H9 (cell line): ENCODE measurements at regions not wholly inside any gene's neighbourhood (a gene's known extent, or its start where the extent isn't known, plus 50 kb on each side); places are given as distances from the start of the nearest gene placed in this dataset.

Experiments used
- DNase-seq: peaks from one replicate; pipeline ENCODE4 v3.0.0-alpha.2; 2017
- H2AFZ ChIP-seq: one replicate; pipeline ENCODE4 v1.6.1; 2013; ENCODE audit warnings: mild to moderate bottlenecking, low read length, control low read depth, moderate library complexity
- H2AK5ac ChIP-seq: 2 replicates; pipeline ENCODE4 v1.6.1; 2013; ENCODE audit warnings: low read length, control low read depth, mixed read lengths; ENCODE audit not compliant: insufficient read length
- H2BK120ac ChIP-seq: one replicate; pipeline ENCODE4 v1.6.1; 2013; ENCODE audit warnings: low read depth, mild to moderate bottlenecking, low read length, control low read depth, inconsistent platforms; ENCODE audit not compliant: poor library complexity, severe bottlenecking
- H2BK12ac ChIP-seq: 2 replicates; pipeline ENCODE4 v1.6.1; 2013; ENCODE audit warnings: low read length, control low read depth, mixed read lengths, low read depth; ENCODE audit not compliant: insufficient read length
- H2BK15ac ChIP-seq: 2 replicates; pipeline ENCODE4 v1.6.1; 2013; ENCODE audit warnings: low read depth, low read length, control low read depth
- H2BK20ac ChIP-seq: one replicate; pipeline ENCODE4 v1.6.1; 2013; ENCODE audit warnings: low read depth, mild to moderate bottlenecking, low read length, control low read depth, inconsistent platforms; ENCODE audit not compliant: poor library complexity, severe bottlenecking
- H2BK5ac ChIP-seq: 2 replicates; pipeline ENCODE4 v1.6.1; 2013; ENCODE audit warnings: low read length, control low read depth, mixed read lengths; ENCODE audit not compliant: insufficient read length
- H3K14ac ChIP-seq: 2 replicates; pipeline ENCODE4 v1.6.1; 2013; ENCODE audit warnings: low read length, control low read depth; ENCODE audit not compliant: insufficient read depth
- H3K18ac ChIP-seq: 2 replicates; pipeline ENCODE4 v1.6.1; 2013; ENCODE audit warnings: low read depth, mild to moderate bottlenecking, mixed read lengths, low read length, control low read depth; ENCODE audit not compliant: insufficient read length
- H3K23ac ChIP-seq: 2 replicates; pipeline ENCODE4 v1.6.1; 2013; ENCODE audit warnings: low read length, control low read depth, mixed read lengths, low read depth; ENCODE audit not compliant: insufficient read length
- H3K23me2 ChIP-seq: 2 replicates; pipeline ENCODE4 v1.6.1; 2013; ENCODE audit warnings: low read depth, mild to moderate bottlenecking, mixed read lengths, low read length, control low read depth; ENCODE audit not compliant: insufficient read length, poor library complexity, severe bottlenecking
- H3K27ac ChIP-seq: 2 replicates; pipeline ENCODE4 v1.5.1; 2013; ENCODE audit warnings: low read length, control low read depth, mixed read lengths, low read depth; ENCODE audit not compliant: insufficient read length
- H3K27me3 ChIP-seq: 2 replicates; pipeline ENCODE4 v1.6.1; 2013; ENCODE audit warnings: low read length, control low read depth, inconsistent platforms; ENCODE audit not compliant: insufficient read depth
- H3K4ac ChIP-seq: 2 replicates; pipeline ENCODE4 v1.6.1; 2013; ENCODE audit warnings: low read depth, mild to moderate bottlenecking, control low read depth, inconsistent platforms, low read length, moderate library complexity
- H3K4me1 ChIP-seq: 2 replicates; pipeline ENCODE4 v1.6.1; 2013; ENCODE audit warnings: low read length, control low read depth, inconsistent platforms; ENCODE audit not compliant: insufficient read depth
- H3K4me2 ChIP-seq: 2 replicates; pipeline ENCODE4 v1.6.1; 2013; ENCODE audit warnings: low read length, control low read depth, mixed read lengths; ENCODE audit not compliant: insufficient read length, insufficient read depth
- H3K56ac ChIP-seq: 2 replicates; pipeline ENCODE4 v1.6.1; 2013; ENCODE audit warnings: low read depth, mild to moderate bottlenecking, mixed read lengths, low read length, control low read depth; ENCODE audit not compliant: insufficient read length
- H3K79me1 ChIP-seq: 2 replicates; pipeline ENCODE4 v1.6.1; 2013; ENCODE audit warnings: low read depth, mild to moderate bottlenecking, moderate library complexity, low read length, control low read depth, inconsistent platforms; ENCODE audit not compliant: insufficient read depth, poor library complexity, severe bottlenecking
- H3K79me2 ChIP-seq: 2 replicates; pipeline ENCODE4 v1.6.1; 2013; ENCODE audit warnings: low read length, control low read depth, inconsistent platforms; ENCODE audit not compliant: insufficient read depth
- H3K9ac ChIP-seq: 2 replicates; pipeline ENCODE4 v1.6.1; 2013; ENCODE audit warnings: low read length, control low read depth, mixed read lengths; ENCODE audit not compliant: insufficient read length; ENCODE audit errors: extremely low read depth
- H3K9me3 ChIP-seq: one replicate; pipeline ENCODE4 v1.6.1; 2013; ENCODE audit warnings: low read depth, low read length, inconsistent platforms; ENCODE audit not compliant: control insufficient read depth
- H3T11ph ChIP-seq: one replicate; pipeline ENCODE4 v1.6.1; 2013; ENCODE audit warnings: mild to moderate bottlenecking, low read length, control low read depth, inconsistent platforms
- H4K20me1 ChIP-seq: one replicate; pipeline ENCODE4 v1.6.1; 2013; ENCODE audit not compliant: control insufficient read depth, insufficient read length, insufficient read depth
- H4K5ac ChIP-seq: 2 replicates; pipeline ENCODE4 v1.6.1; 2013; ENCODE audit warnings: low read depth, mild to moderate bottlenecking, mixed read lengths, low read length, control low read depth; ENCODE audit not compliant: insufficient read length
- H4K8ac ChIP-seq: replicated peaks from 2 replicates; pipeline ENCODE4 v1.6.1; 2013; ENCODE audit warnings: low read length, control low read depth, mixed read lengths, low read depth; ENCODE audit not compliant: insufficient read length
- H4K91ac ChIP-seq: 2 replicates; pipeline ENCODE4 v1.6.1; 2013; ENCODE audit warnings: low read depth, mild to moderate bottlenecking, moderate library complexity, mixed read lengths, low read length, control low read depth; ENCODE audit not compliant: insufficient read length
- H3K27ac Mint-ChIP-seq, 3 experiments: 2 replicates in 2 of 3; 3 replicates in 1 of 3; pipeline ENCODE4 v1.8.0; 2020 to 2021; ENCODE audit warnings: mixed read lengths in 3 of 3, mild to moderate bottlenecking in 1 of 3, moderate library complexity in 1 of 3
- H3K27me3 Mint-ChIP-seq: 2 replicates; pipeline ENCODE4 v1.8.0; 2021; ENCODE audit warnings: low read depth, mild to moderate bottlenecking, moderate library complexity, mixed read lengths
- H3K36me3 Mint-ChIP-seq, 3 experiments: 2 replicates in 2 of 3; 3 replicates in 1 of 3; pipeline ENCODE4 v1.8.0; 2020 to 2021; ENCODE audit warnings: low read depth in 3 of 3, mixed read lengths in 3 of 3; ENCODE audit not compliant: insufficient read depth in 1 of 3
- H3K4me1 Mint-ChIP-seq, 2 experiments: 2 replicates each; pipeline ENCODE4 v1.8.0; 2020; ENCODE audit warnings: mixed read lengths in 2 of 2
- H3K4me3 Mint-ChIP-seq, 2 experiments: 2 replicates in 1 of 2; 3 replicates in 1 of 2; pipeline ENCODE4 v1.8.0; 2020 to 2021; ENCODE audit warnings: mild to moderate bottlenecking in 2 of 2, mixed read lengths in 2 of 2, moderate library complexity in 1 of 2
- H3K9me3 Mint-ChIP-seq, 2 experiments: 2 replicates in 1 of 2; 3 replicates in 1 of 2; pipeline ENCODE4 v1.8.0; 2020; ENCODE audit warnings: mild to moderate bottlenecking in 2 of 2, mixed read lengths in 2 of 2, moderate library complexity in 1 of 2
- WGBS: extraction: QIAGEN DNeasy Blood & Tissue Kit; methylation state at CpG from one replicate; pipeline ENCODE4 v1.1.7; 2013; ENCODE audit warnings: missing lambda C conversion rate, low lambda C conversion rate, mixed read lengths; ENCODE audit not compliant: insufficient read length; ENCODE audit errors: extremely low coverage; 5-methylcytosine and 5-hydroxymethylcytosine counted together
- TF ChIP-seq, protein P1 (sequence below): fragments of 200-600 bp; sonication (generic); conservative IDR thresholded peaks from 3 replicates; pipeline ENCODE4 v1.8.0; 2021; ENCODE audit warnings: antibody characterized with exemption, mild to moderate bottlenecking

DNA sequence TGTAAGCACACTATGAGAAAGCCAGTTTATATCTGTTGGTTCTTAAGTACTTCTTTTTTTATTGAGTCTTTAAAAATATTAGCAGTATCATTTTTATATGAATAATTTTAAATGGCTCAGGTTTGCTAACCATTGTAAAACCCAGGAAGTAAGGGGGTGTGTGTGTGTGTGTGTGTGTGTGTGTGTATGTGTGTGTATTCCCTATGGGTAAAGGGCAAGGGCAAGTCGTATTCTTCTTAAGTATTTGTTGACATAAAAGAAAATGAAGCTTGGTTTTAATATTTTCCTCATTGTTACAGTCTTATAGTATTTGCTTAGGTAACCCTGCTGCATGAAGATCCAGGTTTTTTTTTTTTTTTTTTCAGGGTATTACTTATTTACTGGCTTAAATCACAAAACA is 495.0 kb upstream of the B3GALT2 start:
- no peak overlapping the region for H3K23ac ChIP-seq
- no peak overlapping the region for H3K56ac ChIP-seq
- H3K9me3 ChIP-seq, result no peaks in the 10 kb centered on the region
- no peaks in the 10 kb centered on the region for H3K27me3 ChIP-seq
- no peak overlapping the region for H2BK15ac ChIP-seq
- Mint-ChIP-seq H3K27me3 (no peaks in the 10 kb centered on the region; the same call in 1 of the 2 replicates), H3K9me3 (no peaks in the 10 kb centered on the region), H3K27ac (no peak overlapping the region), H3K36me3 (no peaks in the 10 kb centered on the region), H3K4me3 (no peak overlapping the region), H3K4me1 (peaks cover 17 to 18% of the 10 kb centered on the region in 2 experiments)
- no peaks in the 10 kb centered on the region for H3K79me1 ChIP-seq
- H3K9ac ChIP-seq, result no peak overlapping the region
- H3K4me2 ChIP-seq, result no peak overlapping the region
- H3K4me1 ChIP-seq, result peaks cover 3% of the 10 kb centered on the region; the same call in 1 of the 2 replicates
- no peak overlapping the region for H2BK5ac ChIP-seq
- no peak overlapping the region for H2BK12ac ChIP-seq
- H2BK120ac ChIP-seq, result no peak overlapping the region
- H3K14ac ChIP-seq, result no peak overlapping the region
- H4K20me1 ChIP-seq, result no peaks in the 10 kb centered on the region
- no peak for DNase-seq
- H3K79me2 ChIP-seq, result peaks cover 2% of the 10 kb centered on the region; the same call in 1 of the 2 replicates
- TF ChIP-seq, protein P1, sequence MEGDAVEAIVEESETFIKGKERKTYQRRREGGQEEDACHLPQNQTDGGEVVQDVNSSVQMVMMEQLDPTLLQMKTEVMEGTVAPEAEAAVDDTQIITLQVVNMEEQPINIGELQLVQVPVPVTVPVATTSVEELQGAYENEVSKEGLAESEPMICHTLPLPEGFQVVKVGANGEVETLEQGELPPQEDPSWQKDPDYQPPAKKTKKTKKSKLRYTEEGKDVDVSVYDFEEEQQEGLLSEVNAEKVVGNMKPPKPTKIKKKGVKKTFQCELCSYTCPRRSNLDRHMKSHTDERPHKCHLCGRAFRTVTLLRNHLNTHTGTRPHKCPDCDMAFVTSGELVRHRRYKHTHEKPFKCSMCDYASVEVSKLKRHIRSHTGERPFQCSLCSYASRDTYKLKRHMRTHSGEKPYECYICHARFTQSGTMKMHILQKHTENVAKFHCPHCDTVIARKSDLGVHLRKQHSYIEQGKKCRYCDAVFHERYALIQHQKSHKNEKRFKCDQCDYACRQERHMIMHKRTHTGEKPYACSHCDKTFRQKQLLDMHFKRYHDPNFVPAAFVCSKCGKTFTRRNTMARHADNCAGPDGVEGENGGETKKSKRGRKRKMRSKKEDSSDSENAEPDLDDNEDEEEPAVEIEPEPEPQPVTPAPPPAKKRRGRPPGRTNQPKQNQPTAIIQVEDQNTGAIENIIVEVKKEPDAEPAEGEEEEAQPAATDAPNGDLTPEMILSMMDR, result no peak
- no CpG with 5 or more reads among the region's 1 CpG for WGBS
- H2AFZ ChIP-seq, result no peak overlapping the region
- no peak overlapping the region for H3T11ph ChIP-seq
- H3K23me2 ChIP-seq, result no peaks in the 10 kb centered on the region
- no peak overlapping the region for H2BK20ac ChIP-seq
- H4K5ac ChIP-seq, result no peak overlapping the region
- no peak overlapping the region for H3K4ac ChIP-seq
- H3K18ac ChIP-seq, result no peak overlapping the region
- H2AK5ac ChIP-seq, result no peak overlapping the region
- H3K27ac ChIP-seq, result no peak overlapping the region
- H4K91ac ChIP-seq, result no peak overlapping the region
- H4K8ac ChIP-seq, result no peak overlapping the region
